ENCODE measurements at regions not wholly inside any gene's neighbourhood (a gene's known extent, or its start where the extent isn't known, plus 50 kb on each side); places are given as distances from the start of the nearest gene placed in this dataset.
"Not testable (repeated sequence)": the region's sequence is repeated elsewhere in the genome, so short reads cannot be mapped to it uniquely, and the experiment has no call there.

DNA sequence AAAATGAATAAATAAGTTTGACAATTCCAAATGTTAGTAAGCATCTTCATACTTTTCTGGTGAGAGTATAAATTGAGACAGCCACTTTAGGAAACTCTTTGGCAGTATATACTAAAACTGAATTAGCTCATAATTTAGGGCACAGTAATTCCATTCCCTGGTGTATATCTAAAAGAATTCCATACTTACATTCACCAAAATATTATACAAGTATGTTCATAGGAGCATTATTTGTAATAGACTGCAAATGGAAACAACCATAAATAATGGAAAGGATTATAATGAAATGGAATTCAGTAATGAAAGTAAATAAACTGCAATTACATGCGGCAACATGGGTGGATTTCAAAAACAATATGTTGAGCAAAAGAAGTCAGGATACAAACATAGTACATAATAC lies 315.8 kb upstream of the LRRC4C start:
- Histone ChIP-seq H2AFZ (ENCODE audit: low read depth, low read length) (no peak overlapping the region), H3K36me3 (ENCODE audit: insufficient read depth, low read length) (no peaks in the 10 kb centered on the region), H3K4me1 (ENCODE audit: insufficient read depth, low read length) (no peaks in the 10 kb centered on the region), H3K27me3 (ENCODE audit: insufficient read depth, low read length) (no peaks in the 10 kb centered on the region), H3K9me3 (ENCODE audit: low read length) (no peaks in the 10 kb centered on the region), H3K4me3 (ENCODE audit: low read length) (no peak overlapping the region)

DNA sequence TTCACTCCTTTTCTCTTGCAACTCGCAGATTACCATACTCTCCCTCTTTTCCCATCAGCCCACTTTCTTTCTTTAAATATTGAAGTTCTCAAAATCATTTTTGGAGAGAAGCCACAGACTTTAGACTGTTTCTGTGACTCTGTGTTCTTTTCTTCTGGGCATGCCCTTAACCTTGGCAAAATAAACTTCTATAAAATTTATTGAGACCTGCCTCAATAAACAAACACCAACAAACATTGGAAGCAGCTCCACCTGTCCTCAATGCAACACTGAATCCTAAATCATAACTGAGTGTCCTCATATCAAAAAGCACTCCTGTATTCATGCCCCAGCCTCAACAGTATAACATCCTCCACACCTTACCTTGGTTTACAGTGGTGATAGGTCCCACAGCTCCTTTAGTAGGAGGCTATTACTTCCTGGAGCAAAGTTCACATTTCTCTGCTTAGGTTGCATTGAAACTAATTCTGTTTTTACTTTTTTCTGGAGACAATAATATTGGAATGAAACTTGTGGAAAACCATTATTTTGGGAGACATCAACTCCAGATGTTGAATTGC lies 320.0 kb upstream of the LRRC4C start:
- Histone ChIP-seq H3K36me3 (ENCODE audit: insufficient read depth, low read length) (no peaks in the 10 kb centered on the region), H3K4me3 (ENCODE audit: low read length) (no peak overlapping the region), H3K9me3 (ENCODE audit: low read length) (no peaks in the 10 kb centered on the region), H2AFZ (ENCODE audit: low read depth, low read length) (no peak overlapping the region), H3K4me1 (ENCODE audit: insufficient read depth, low read length) (no peaks in the 10 kb centered on the region), H3K27me3 (ENCODE audit: insufficient read depth, low read length) (no peaks in the 10 kb centered on the region)

DNA sequence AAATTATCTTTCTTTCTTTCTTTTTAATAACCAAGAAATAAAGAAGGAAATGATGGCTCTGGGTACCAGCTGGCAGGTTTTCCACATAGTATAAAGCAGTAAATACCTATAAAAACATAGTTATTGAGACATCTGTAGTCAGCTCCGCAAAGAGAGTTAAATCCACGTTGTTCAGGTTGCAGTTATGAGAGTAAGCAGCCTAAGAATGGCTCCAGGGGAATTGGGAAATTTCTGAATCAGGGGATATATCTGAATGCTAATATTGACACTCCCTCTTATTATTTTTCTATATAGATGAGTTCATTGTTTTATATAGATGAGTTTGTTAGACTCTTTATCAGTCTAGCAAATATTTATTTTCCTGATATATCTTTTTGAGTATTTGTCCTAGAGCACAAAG lies 322.0 kb upstream of the LRRC4C start:
- no peaks in the 10 kb centered on the region for H3K4me1 ChIP-seq (ENCODE audit: insufficient read depth, low read length)
- no peaks in the 10 kb centered on the region for H3K36me3 ChIP-seq (ENCODE audit: insufficient read depth, low read length)
- no peak overlapping the region for H3K4me3 ChIP-seq (ENCODE audit: low read length)
- H3K27me3 ChIP-seq (ENCODE audit: insufficient read depth, low read length): no peaks in the 10 kb centered on the region
- no peak overlapping the region for H2AFZ ChIP-seq (ENCODE audit: low read depth, low read length)
- H3K9me3 ChIP-seq (ENCODE audit: low read length): no peaks in the 10 kb centered on the region

DNA sequence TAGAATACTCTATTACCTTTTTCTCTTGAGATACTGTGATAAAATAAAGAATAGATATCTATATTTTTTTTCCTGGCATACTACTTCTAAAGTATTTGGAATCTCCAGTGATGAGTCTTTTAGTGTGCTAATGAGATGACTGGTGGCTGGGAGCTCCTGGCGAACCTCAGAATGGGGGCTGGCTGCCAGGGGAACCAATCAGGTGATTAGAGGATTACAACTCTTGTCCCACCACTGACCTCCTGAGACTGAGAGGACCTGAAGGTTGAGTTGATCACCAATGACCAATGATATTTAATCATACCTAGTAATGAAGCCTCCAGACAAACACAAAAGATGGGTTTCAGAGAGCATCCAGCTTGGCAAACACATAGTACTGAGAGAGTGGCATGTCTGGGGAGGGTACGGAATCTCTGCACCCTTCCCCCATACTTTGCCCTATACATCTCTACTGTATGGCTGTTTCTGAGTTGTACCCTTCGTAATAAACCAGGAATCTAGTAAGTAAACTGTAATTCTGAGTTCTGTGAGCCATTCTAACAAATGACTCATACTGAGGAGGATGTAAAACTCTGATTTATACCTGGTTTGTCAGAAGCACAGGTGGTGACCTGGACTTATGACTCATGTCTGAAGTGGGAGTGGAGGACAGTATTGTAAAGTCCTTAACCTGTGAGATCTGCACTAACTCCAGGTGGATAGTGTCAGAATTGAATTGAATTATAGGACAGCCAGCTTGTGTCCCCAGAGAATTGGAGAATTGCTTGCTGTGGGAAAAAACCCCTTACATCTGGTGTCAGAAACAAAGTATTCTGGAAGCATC lies 325.3 kb upstream of the LRRC4C start:
- no peaks in the 10 kb centered on the region for H3K4me1 ChIP-seq (ENCODE audit: insufficient read depth, low read length)

DNA sequence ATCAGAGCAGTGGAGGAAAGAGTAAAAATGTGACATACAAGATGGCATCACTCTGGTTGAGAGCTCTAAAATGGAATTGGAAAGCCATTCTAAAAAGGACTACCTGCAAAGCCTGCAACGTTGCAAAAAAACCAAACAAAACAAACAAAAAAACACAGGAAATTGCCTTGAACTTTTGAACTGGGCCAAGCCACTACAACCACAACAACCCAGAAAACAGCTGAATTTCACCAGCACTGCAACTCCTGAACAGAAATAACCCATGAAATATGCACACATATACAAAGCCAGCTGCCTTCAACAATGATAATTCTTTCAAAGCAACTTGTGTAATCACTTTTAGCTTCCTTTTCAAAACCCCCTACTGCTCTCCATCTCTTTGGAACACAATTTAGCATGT lies 326.6 kb upstream of the LRRC4C start:
- Histone ChIP-seq H3K4me3 (ENCODE audit: low read length) (no peak overlapping the region), H3K36me3 (ENCODE audit: insufficient read depth, low read length) (no peaks in the 10 kb centered on the region), H3K27me3 (ENCODE audit: insufficient read depth, low read length) (no peaks in the 10 kb centered on the region), H3K4me1 (ENCODE audit: insufficient read depth, low read length) (no peaks in the 10 kb centered on the region), H3K9me3 (ENCODE audit: low read length) (no peaks in the 10 kb centered on the region), H2AFZ (ENCODE audit: low read depth, low read length) (no peak overlapping the region)

More for the DNA sequence above, 325.3 kb upstream of the LRRC4C start:
- Histone ChIP-seq H2AFZ (ENCODE audit: low read depth, low read length) (no peak overlapping the region), H3K27me3 (ENCODE audit: insufficient read depth, low read length) (no peaks in the 10 kb centered on the region), H3K36me3 (ENCODE audit: insufficient read depth, low read length) (no peaks in the 10 kb centered on the region), H3K4me3 (ENCODE audit: low read length) (no peak overlapping the region), H3K9me3 (ENCODE audit: low read length) (no peaks in the 10 kb centered on the region)

DNA sequence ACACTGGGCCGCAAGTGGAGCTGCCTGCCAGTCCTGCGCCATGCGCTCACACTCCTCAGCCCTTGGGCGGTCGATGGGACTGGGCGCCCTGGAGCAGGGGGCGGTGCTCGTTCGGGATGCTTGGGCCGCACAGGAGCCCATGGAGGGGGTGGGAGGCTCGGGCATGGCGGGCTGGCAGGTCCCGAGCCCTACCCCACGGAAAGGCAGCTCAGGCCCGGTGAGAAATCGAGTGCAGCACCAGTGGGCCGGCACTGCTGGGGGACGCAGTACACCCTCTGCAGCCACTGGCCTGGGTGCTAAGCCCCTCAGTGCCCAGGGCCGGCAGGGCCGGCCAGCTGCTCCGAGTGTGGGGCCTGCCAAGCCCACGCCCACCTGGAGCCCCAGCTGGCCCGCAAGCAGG lies 328.7 kb upstream of the LRRC4C start:
- Histone ChIP-seq H3K4me3 (ENCODE audit: low read length) (no peak overlapping the region), H3K9me3 (ENCODE audit: low read length) (no peaks in the 10 kb centered on the region), H3K36me3 (ENCODE audit: insufficient read depth, low read length) (no peaks in the 10 kb centered on the region)

DNA sequence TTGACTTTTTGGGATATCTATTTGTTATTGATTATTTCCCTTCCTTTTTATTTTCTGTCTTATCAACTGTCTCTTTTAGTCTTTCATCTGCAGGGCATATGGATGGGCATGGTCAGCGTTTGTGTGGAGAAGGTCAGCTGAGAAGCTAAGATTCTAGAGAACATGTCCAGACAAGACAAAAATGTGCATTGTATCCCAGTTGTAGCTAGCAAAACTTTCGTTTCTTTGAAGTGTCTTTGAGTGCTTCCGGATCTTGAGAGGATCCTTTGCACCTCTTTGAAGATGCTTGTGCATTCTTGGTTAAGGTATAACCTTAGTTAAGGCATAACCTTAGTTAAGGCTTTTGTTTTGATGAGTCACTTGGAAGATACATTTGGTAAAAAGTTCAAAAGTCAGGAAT lies 329.9 kb upstream of the LRRC4C start:
- H3K36me3 ChIP-seq (ENCODE audit: insufficient read depth, low read length): no peaks in the 10 kb centered on the region
- H3K4me1 ChIP-seq (ENCODE audit: insufficient read depth, low read length): no peaks in the 10 kb centered on the region
- H3K27me3 ChIP-seq (ENCODE audit: insufficient read depth, low read length): no peaks in the 10 kb centered on the region
- H2AFZ ChIP-seq (ENCODE audit: low read depth, low read length): no peak overlapping the region
- no peak overlapping the region for H3K4me3 ChIP-seq (ENCODE audit: low read length)
- H3K9me3 ChIP-seq (ENCODE audit: low read length): no peaks in the 10 kb centered on the region

More for the DNA sequence above, 328.7 kb upstream of the LRRC4C start:
- no peaks in the 10 kb centered on the region for H3K4me1 ChIP-seq (ENCODE audit: insufficient read depth, low read length)
- no peaks in the 10 kb centered on the region for H3K27me3 ChIP-seq (ENCODE audit: insufficient read depth, low read length)
- H2AFZ ChIP-seq (ENCODE audit: low read depth, low read length): no peak overlapping the region

DNA sequence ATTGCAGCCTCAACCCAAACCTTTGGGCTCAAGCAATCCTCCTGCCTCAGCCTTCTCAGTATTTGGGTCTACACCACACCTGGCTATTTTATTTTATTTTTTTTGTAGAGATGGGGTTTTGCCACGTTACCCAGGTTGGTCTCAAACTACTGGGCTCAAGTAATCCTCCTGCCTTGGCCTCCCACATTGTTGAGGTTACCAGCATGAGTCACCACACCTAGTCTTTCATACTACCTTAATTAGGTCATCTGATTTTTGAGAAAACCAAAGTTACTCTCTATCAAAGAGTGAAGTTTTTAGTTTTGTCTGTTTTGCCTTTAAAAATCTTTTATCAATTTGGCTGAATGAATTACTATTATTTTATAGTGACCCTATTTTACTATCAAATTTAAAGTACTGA lies 335.6 kb upstream of the LRRC4C start:
- H2AFZ ChIP-seq (ENCODE audit: low read depth, low read length): no peak overlapping the region
- no peaks in the 10 kb centered on the region for H3K4me1 ChIP-seq (ENCODE audit: insufficient read depth, low read length)
- no peak overlapping the region for H3K4me3 ChIP-seq (ENCODE audit: low read length)
- H3K27me3 ChIP-seq (ENCODE audit: insufficient read depth, low read length): no peaks in the 10 kb centered on the region
- H3K9me3 ChIP-seq (ENCODE audit: low read length): no peaks in the 10 kb centered on the region
- no peaks in the 10 kb centered on the region for H3K36me3 ChIP-seq (ENCODE audit: insufficient read depth, low read length)

DNA sequence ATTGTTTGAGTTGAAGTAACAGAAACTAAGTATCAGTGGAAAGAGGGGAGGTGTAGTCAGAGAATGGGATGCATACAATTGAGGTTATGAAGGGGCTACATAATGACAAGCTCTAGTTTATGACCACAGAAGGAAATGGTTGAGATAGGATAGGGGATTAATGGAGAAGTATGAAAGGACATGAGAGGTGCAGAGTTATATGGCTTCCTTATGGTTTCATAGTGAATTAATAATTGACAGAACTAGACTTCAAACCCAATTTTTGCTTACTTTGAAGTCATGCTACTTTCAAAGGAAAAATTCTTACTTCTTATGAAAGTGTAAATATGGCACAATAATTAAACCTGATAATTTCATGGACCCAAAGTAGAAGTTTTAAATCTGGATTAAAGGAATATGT lies 340.3 kb upstream of the LRRC4C start:
- H3K27me3 ChIP-seq (ENCODE audit: insufficient read depth, low read length): no peaks in the 10 kb centered on the region
- no peaks in the 10 kb centered on the region for H3K9me3 ChIP-seq (ENCODE audit: low read length)
- no peaks in the 10 kb centered on the region for H3K36me3 ChIP-seq (ENCODE audit: insufficient read depth, low read length)
- no peaks in the 10 kb centered on the region for H3K4me1 ChIP-seq (ENCODE audit: insufficient read depth, low read length)
- H2AFZ ChIP-seq (ENCODE audit: low read depth, low read length): no peak overlapping the region
- no peak overlapping the region for H3K4me3 ChIP-seq (ENCODE audit: low read length)

DNA sequence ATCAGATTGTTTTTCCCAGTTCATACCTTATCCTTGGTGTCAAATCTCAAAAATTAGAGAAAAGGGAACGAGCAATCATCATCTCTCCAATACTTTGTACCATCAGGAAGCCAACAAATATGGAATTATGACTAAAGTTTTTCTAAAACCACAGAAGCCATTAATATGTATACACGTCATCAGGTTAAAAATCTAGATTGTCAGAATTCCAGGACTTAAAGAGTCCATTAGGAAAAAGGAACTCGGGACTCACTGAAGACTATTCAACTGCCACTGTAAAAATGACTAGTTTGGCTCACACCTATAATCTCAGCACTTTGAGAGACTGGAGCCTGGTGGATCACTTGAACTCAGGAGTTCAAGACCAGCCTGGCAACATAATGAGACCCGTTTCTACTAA lies 344.4 kb upstream of the LRRC4C start:
- Histone ChIP-seq H3K4me1 (ENCODE audit: insufficient read depth, low read length) (no peaks in the 10 kb centered on the region), H3K27me3 (ENCODE audit: insufficient read depth, low read length) (no peaks in the 10 kb centered on the region), H3K4me3 (ENCODE audit: low read length) (no peak overlapping the region), H3K36me3 (ENCODE audit: insufficient read depth, low read length) (no peaks in the 10 kb centered on the region), H2AFZ (ENCODE audit: low read depth, low read length) (no peak overlapping the region), H3K9me3 (ENCODE audit: low read length) (no peaks in the 10 kb centered on the region)

DNA sequence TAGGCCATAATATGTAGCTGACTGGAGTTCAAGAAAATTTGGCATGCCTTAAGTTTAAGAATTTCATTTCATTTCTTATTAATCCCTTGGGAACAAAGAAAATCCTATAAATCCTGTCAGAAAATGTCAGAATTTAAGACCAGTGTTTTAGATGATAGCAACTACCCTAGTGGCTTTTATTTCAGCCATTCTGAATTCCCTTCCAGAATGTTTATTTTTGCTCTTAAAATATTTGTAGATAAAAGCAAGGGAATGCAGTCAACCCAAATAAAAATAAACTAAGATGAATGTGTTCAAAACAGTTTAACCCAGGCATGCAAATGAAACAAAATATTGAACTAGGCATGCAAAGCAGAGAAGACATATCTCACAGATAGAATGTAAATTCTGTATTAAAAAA lies 356.9 kb upstream of the LRRC4C start:
- no peaks in the 10 kb centered on the region for H3K4me1 ChIP-seq (ENCODE audit: insufficient read depth, low read length)
- H3K27me3 ChIP-seq (ENCODE audit: insufficient read depth, low read length): no peaks in the 10 kb centered on the region
- no peaks in the 10 kb centered on the region for H3K36me3 ChIP-seq (ENCODE audit: insufficient read depth, low read length)
- H3K4me3 ChIP-seq (ENCODE audit: low read length): no peak overlapping the region
- H3K9me3 ChIP-seq (ENCODE audit: low read length): no peaks in the 10 kb centered on the region
- H2AFZ ChIP-seq (ENCODE audit: low read depth, low read length): no peak overlapping the region

DNA sequence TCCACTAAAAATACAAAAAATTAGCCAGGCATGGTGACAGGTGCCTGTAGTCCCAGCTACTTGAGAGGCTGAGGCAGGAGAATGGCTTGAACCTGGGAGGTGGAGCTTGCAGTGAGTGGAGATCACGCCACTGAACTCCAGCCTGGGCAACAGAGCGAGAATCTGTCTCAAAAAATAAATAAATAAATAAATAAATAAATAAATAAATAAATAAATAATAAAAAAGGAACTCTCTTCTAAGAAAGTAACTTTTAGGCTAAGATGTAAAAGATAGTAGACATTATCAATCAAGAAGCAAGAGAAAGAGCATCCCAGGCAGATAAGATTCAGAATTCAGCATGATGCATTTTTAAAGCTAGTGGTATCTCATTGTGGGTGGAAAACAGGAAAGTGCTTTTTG lies 364.8 kb upstream of the LRRC4C start:
- H3K27me3 ChIP-seq (ENCODE audit: insufficient read depth, low read length); H3K4me3 ChIP-seq (ENCODE audit: low read length); H3K9me3 ChIP-seq (ENCODE audit: low read length); H2AFZ ChIP-seq (ENCODE audit: low read depth, low read length); H3K36me3 ChIP-seq (ENCODE audit: insufficient read depth, low read length); H3K4me1 ChIP-seq (ENCODE audit: insufficient read depth, low read length): not testable (repeated sequence)

DNA sequence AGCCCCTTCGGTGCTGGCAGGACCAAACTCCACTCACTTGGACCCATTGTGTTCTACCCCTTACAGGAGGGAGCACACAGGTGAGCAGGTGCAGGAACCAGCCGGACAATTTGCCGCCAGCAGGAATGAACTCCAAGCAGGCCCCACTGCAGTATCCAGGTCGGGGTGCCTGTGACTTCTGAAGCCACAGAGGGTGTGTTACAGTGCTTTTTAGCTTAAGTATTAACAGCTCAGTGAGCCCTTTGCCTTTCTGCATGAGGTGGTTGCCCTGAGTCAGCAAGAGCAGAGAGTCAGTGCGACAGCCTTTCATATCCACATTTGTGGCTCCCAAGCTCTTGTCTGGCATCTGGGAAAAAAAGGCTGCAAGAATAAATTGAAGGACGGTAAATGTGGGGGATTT lies 366.6 kb upstream of the LRRC4C start:
- no peaks in the 10 kb centered on the region for H3K4me1 ChIP-seq (ENCODE audit: insufficient read depth, low read length)
- no peak overlapping the region for H2AFZ ChIP-seq (ENCODE audit: low read depth, low read length)
- no peak overlapping the region for H3K4me3 ChIP-seq (ENCODE audit: low read length)
- no peaks in the 10 kb centered on the region for H3K27me3 ChIP-seq (ENCODE audit: insufficient read depth, low read length)
- H3K36me3 ChIP-seq (ENCODE audit: insufficient read depth, low read length): no peaks in the 10 kb centered on the region
- H3K9me3 ChIP-seq (ENCODE audit: low read length): no peaks in the 10 kb centered on the region

DNA sequence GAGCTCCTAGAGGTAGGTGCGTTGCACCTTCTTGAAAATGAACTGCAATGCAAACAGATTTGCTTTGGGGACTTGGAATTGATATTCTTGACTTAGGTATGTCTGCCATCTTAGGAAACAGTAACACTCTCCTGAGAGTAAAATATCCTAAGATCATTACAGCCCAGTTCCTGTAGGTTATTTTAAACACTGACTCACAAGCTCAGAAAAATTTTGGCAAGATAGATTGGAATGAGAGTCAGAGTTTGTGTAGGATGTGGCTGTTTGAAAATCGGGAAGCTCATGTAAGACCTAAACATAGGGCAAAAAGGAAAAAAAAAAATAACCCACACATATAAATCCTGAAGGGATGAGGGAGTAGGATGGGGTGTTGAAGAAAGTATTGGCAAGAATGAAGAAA lies 377.0 kb upstream of the LRRC4C start:
- H3K9me3 ChIP-seq (ENCODE audit: low read length): no peaks in the 10 kb centered on the region
- no peak overlapping the region for H3K4me3 ChIP-seq (ENCODE audit: low read length)
- no peaks in the 10 kb centered on the region for H3K27me3 ChIP-seq (ENCODE audit: insufficient read depth, low read length)
- H2AFZ ChIP-seq (ENCODE audit: low read depth, low read length): no peak overlapping the region
- no peaks in the 10 kb centered on the region for H3K4me1 ChIP-seq (ENCODE audit: insufficient read depth, low read length)
- H3K36me3 ChIP-seq (ENCODE audit: insufficient read depth, low read length): no peaks in the 10 kb centered on the region
